HCT116 (cell line): ENCODE measurements at regions not wholly inside any gene's neighbourhood (a gene's known extent, or its start where the extent isn't known, plus 50 kb on each side); places are given as distances from the start of the nearest gene placed in this dataset.

ENCODE experiments used
- ATAC-seq: fragments of 200-7000 bp; cut with Tn5 transposase; 2 replicates; pipeline ENCODE4 v1.9.1; 2020; ENCODE audit warnings: mild to moderate bottlenecking, moderate library complexity
- BruUV-seq: library from RNA; stranded (reverse); fragments of 400-500 nt; replicated peaks from 2 replicates; lab custom pipeline; 2021; lab: Mats Ljungman, UMichigan
- CTCF ChIA-PET: fragments of 300-600 bp; sonication (Branson Sonifier 250); formaldehyde crosslinking; loops from one replicate; lab custom pipeline; 2021; ENCODE audit warnings: antibody characterized with exemption; lab: Charles Lee
- POLR2A ChIA-PET: fragments of 300-600, 350-600 bp; sonication (Branson Sonifier 250); formaldehyde crosslinking; loops from one replicate; lab custom pipeline; 2021; ENCODE audit warnings: antibody characterized with exemption; lab: Charles Lee
- RAD21 ChIA-PET, 2 experiments: fragments of 300-600 bp; sonication (Branson Sonifier 250); formaldehyde crosslinking; loops; one replicate each; lab custom pipeline; 2023; ENCODE audit warnings: low total read pairs in 2 of 2; ENCODE audit not compliant: uncharacterized antibody in 2 of 2, unreplicated experiment in 2 of 2, low non-redundant PET in 1 of 2; lab: Charles Lee
- DNase-seq: peaks from one replicate; pipeline ENCODE4 v3.0.0-alpha.2; 2010; ENCODE audit warnings: low read depth, low spot score
- H2AFZ ChIP-seq: fragments of 200-600 bp; shearing (Covaris generic), sonication (generic); 2 replicates; pipeline ENCODE4 v1.6.1; 2017; ENCODE audit warnings: low read depth, mixed run types, mixed read lengths, antibody characterized with exemption, low read length; ENCODE audit not compliant: poor library complexity, severe bottlenecking
- H3K27ac ChIP-seq: 2 replicates; pipeline ENCODE4 v1.5.1; 2012; ENCODE audit warnings: low read depth, low read length
- H3K27me3 ChIP-seq: fragments of 200-600 bp; sonication (generic); 2 replicates; pipeline ENCODE4 v1.6.1; 2016; ENCODE audit warnings: mixed run types, low read length, mixed read lengths; ENCODE audit not compliant: insufficient read depth
- H3K36me3 ChIP-seq, 2 experiments: fragments of 200-500 bp in 1 of 2; fragments of 200-600 bp in 1 of 2; sonication (Bioruptor generic) in 1 of 2; sonication (generic) in 1 of 2; 2 replicates each; pipeline versions ENCODE4 v1.5.1 to v1.6.1; 2014 to 2016; ENCODE audit warnings: low read length in 2 of 2, inconsistent platforms in 1 of 2, mixed read lengths in 1 of 2, mixed run types in 1 of 2; ENCODE audit not compliant: insufficient read depth in 2 of 2, control insufficient read depth in 1 of 2
- H3K4me1 ChIP-seq, 2 experiments: fragments of 200-600 bp in 1 of 2; sonication (generic) in 1 of 2; 2 replicates each; pipeline versions ENCODE4 v1.5.1 to v1.6.1; 2012 to 2017; ENCODE audit warnings: low read length in 2 of 2, inconsistent platforms in 1 of 2, mild to moderate bottlenecking in 1 of 2, mixed read lengths in 1 of 2, mixed run types in 1 of 2, moderate library complexity in 1 of 2; ENCODE audit not compliant: insufficient read depth in 2 of 2, control insufficient read depth in 1 of 2
- H3K4me2 ChIP-seq: fragments of 200-600 bp; sonication (generic); 2 replicates; pipeline ENCODE4 v1.6.1; 2017; ENCODE audit warnings: mixed run types, low read length, mixed read lengths
- H3K4me3 ChIP-seq, 2 experiments: fragments of 200-600 bp in 1 of 2; sonication (generic) in 1 of 2; replicated peaks in 1 of 2; 2 replicates each; pipeline ENCODE4 v1.5.1; 2011 to 2016; ENCODE audit warnings: low read length in 2 of 2, control low read depth in 1 of 2, low read depth in 1 of 2, mild to moderate bottlenecking in 1 of 2, mixed read lengths in 1 of 2, mixed run types in 1 of 2
- H3K79me2 ChIP-seq: fragments of 200-600 bp; sonication (generic); 2 replicates; pipeline ENCODE4 v1.6.1; 2017; ENCODE audit warnings: mild to moderate bottlenecking, mixed run types, low read length, moderate library complexity, mixed read lengths; ENCODE audit not compliant: insufficient read depth
- H3K9ac ChIP-seq: fragments of 200-600 bp; sonication (generic); 2 replicates; pipeline ENCODE4 v1.6.1; 2016; ENCODE audit warnings: low read length, mixed read lengths
- H3K9me2 ChIP-seq: fragments of 200-600 bp; sonication (generic), shearing (Covaris generic); 2 replicates; pipeline ENCODE4 v1.6.1; 2017; ENCODE audit warnings: mixed run types, mild to moderate bottlenecking, moderate library complexity; ENCODE audit not compliant: insufficient read depth
- H3K9me3 ChIP-seq, 2 experiments: fragments of 200-500 bp in 1 of 2; fragments of 200-600 bp in 1 of 2; sonication (Bioruptor generic) in 1 of 2; sonication (generic) in 1 of 2; 2 replicates each; pipeline ENCODE4 v1.6.1; 2014 to 2017; ENCODE audit warnings: low read length in 2 of 2, mixed read lengths in 2 of 2, inconsistent platforms in 1 of 2, low read depth in 1 of 2, mild to moderate bottlenecking in 1 of 2, mixed run types in 1 of 2, moderate library complexity in 1 of 2; ENCODE audit not compliant: control insufficient read depth in 1 of 2, insufficient read depth in 1 of 2
- H4K20me1 ChIP-seq: fragments of 200-600 bp; sonication (generic), shearing (Covaris generic); 2 replicates; pipeline ENCODE4 v1.6.1; 2017; ENCODE audit warnings: mixed run types, mild to moderate bottlenecking, moderate library complexity; ENCODE audit not compliant: insufficient read depth
- ATF3 ChIP-seq: IDR thresholded peaks from 2 replicates; pipeline ENCODE4 v1.6.1; 2012
- CBX3 ChIP-seq: IDR thresholded peaks from 2 replicates; pipeline ENCODE4 v1.6.1; 2012; ENCODE audit warnings: low read depth
- CEBPB ChIP-seq: IDR thresholded peaks from 2 replicates; pipeline ENCODE4 v1.6.1; 2012; ENCODE audit warnings: low read depth
- EGR1 ChIP-seq: IDR thresholded peaks from 2 replicates; pipeline ENCODE4 v1.6.1; 2012; ENCODE audit warnings: low read depth
- ELF1 ChIP-seq: IDR thresholded peaks from 2 replicates; pipeline ENCODE4 v1.6.1; 2012; ENCODE audit warnings: low read depth, borderline replicate concordance
- EZH2phosphoT487 ChIP-seq: fragments of 200-600 bp; IDR thresholded peaks from 2 replicates; pipeline ENCODE4 v1.6.1; 2018; ENCODE audit warnings: antibody characterized with exemption, borderline replicate concordance
- FOSL1 ChIP-seq: IDR thresholded peaks from 2 replicates; pipeline ENCODE4 v1.6.1; 2012; ENCODE audit warnings: low read depth
- JUND ChIP-seq: IDR thresholded peaks from 2 replicates; pipeline ENCODE4 v1.6.1; 2012
- POLR2A ChIP-seq: IDR thresholded peaks from 2 replicates; pipeline ENCODE4 v1.7.0; 2011; ENCODE audit warnings: borderline replicate concordance; ENCODE audit not compliant: insufficient read depth, insufficient read length; ENCODE audit errors: extremely low read depth
- POLR2AphosphoS5 ChIP-seq: IDR thresholded peaks from 2 replicates; pipeline ENCODE4 v1.6.1; 2011; ENCODE audit warnings: mild to moderate bottlenecking, low read depth, low read length, moderate library complexity
- SIN3A ChIP-seq: IDR thresholded peaks from 2 replicates; pipeline ENCODE4 v1.6.1; 2012; ENCODE audit warnings: low read depth
- SP1 ChIP-seq: IDR thresholded peaks from 2 replicates; pipeline ENCODE4 v1.6.1; 2012; ENCODE audit warnings: low read depth
- SRF ChIP-seq: IDR thresholded peaks from 2 replicates; pipeline ENCODE4 v1.6.1; 2012; ENCODE audit warnings: low read depth
- TCF7L2 ChIP-seq: IDR thresholded peaks from 2 replicates; pipeline ENCODE4 v1.7.0; 2011; ENCODE audit warnings: borderline replicate concordance, inconsistent platforms; ENCODE audit not compliant: insufficient read depth, insufficient read length; ENCODE audit errors: extremely low read depth
- YY1 ChIP-seq: IDR thresholded peaks from 2 replicates; pipeline ENCODE4 v1.6.1; 2011; ENCODE audit warnings: low read length, low read depth, moderate library complexity, mild to moderate bottlenecking; ENCODE audit not compliant: insufficient replicate concordance; ENCODE audit errors: extremely low read depth
- ZBTB33 ChIP-seq: IDR thresholded peaks from 2 replicates; pipeline ENCODE4 v1.6.1; 2011; ENCODE audit warnings: mild to moderate bottlenecking, low read length, moderate library complexity; ENCODE audit not compliant: insufficient replicate concordance; ENCODE audit errors: extremely low read depth
- intact Hi-C: fragments of 100-400 bp; cut with micrococcal nuclease; formaldehyde crosslinking; loops from 2 replicates; pipeline ENCODE4 v1.10.0; 2022
- TF ChIP-seq, protein P1 (sequence below), 3 experiments: fragments of 200-600 bp in 1 of 3; sonication (generic) in 1 of 3; IDR thresholded peaks in 2 of 3; conservative IDR thresholded peaks in 1 of 3; 2 replicates each; pipeline ENCODE4 v1.5.1; 2012 to 2017; ENCODE audit warnings: low read depth in 2 of 3, low read length in 2 of 3, antibody characterized with exemption in 1 of 3, borderline replicate concordance in 1 of 3, control low read depth in 1 of 3, mild to moderate bottlenecking in 1 of 3, mixed read lengths in 1 of 3, mixed run types in 1 of 3, moderate library complexity in 1 of 3; ENCODE audit not compliant: insufficient read depth in 1 of 3
- TF ChIP-seq, protein P2 (sequence below): IDR thresholded peaks from 2 replicates; pipeline ENCODE4 v1.6.1; 2012; ENCODE audit warnings: low read depth
- TF ChIP-seq, protein P3 (sequence below): IDR thresholded peaks from 2 replicates; pipeline ENCODE4 v1.6.1; 2012

DNA sequence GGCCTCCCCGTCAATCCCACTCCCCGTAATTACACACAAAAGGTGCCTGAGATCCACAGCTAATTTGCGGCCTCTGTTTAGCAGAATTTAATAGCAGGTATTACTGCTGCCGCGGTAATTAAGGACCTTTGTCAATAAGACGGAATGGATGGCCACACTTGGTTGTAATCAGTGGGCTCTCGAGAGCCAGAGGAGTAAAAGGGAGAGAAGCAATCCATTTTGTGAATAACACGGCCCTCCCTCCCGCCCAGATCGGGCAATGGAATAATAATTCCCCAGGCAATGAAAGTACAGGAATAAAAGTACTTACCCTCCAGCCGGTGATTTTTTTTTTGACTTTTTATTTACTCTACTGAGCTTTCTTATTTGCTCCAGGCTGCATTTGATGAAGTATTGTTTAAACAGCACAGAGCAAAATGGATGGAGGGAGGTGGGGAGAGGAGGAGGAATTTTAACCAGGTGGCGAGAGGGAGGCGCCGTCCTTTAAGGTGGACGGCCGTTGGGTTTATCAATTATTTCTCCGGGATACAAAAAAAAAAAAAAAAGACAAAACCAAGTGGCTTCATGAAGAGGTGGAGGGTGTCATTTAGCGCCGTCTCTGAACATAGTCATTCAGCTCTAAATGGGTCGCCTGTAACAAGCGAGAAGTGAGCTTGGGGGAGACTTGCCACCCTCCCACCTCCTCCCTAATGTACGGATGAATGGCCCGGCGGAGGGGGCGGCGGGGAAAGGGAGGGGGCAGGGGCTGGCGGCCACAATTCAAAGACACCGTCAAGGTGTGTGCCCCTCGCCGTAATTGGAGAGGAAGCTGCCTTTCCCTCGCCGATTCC lies 120.3 kb downstream of the BUB3 start:
- intact Hi-C loops, result no loop called here
- Histone ChIP-seq H3K36me3 (no peaks in the 10 kb centered on the region), H3K4me2 (no peak overlapping the region), H3K9me2 (no peaks in the 10 kb centered on the region), H4K20me1 (no peaks in the 10 kb centered on the region), H2AFZ (no peak overlapping the region), H3K27ac (no peak overlapping the region), H3K79me2 (no peaks in the 10 kb centered on the region), H3K27me3 (no peaks in the 10 kb centered on the region), H3K9ac (no peak overlapping the region), H3K4me1 (no peaks in the 10 kb centered on the region), H3K4me3 (no peak overlapping the region), H3K9me3 (no peaks in the 10 kb centered on the region)
- no TSS peak for BruUV-seq
- POLR2A ChIA-PET, result no interaction called here
- CTCF ChIA-PET, result no interaction called here
- TF ChIP-seq POLR2A (no peak), SRF (no peak), ELF1 (no peak), YY1 (no peak), ZBTB33 (no peak), EGR1 (no peak), FOSL1 (no peak), JUND (no peak), CBX3 (no peak), TCF7L2 (no peak), CEBPB (no peak), SP1 (no peak), POLR2AphosphoS5 (no peak), SIN3A (no peak), EZH2phosphoT487 (no peak), ATF3 (no peak)
- TF ChIP-seq, protein P1, sequence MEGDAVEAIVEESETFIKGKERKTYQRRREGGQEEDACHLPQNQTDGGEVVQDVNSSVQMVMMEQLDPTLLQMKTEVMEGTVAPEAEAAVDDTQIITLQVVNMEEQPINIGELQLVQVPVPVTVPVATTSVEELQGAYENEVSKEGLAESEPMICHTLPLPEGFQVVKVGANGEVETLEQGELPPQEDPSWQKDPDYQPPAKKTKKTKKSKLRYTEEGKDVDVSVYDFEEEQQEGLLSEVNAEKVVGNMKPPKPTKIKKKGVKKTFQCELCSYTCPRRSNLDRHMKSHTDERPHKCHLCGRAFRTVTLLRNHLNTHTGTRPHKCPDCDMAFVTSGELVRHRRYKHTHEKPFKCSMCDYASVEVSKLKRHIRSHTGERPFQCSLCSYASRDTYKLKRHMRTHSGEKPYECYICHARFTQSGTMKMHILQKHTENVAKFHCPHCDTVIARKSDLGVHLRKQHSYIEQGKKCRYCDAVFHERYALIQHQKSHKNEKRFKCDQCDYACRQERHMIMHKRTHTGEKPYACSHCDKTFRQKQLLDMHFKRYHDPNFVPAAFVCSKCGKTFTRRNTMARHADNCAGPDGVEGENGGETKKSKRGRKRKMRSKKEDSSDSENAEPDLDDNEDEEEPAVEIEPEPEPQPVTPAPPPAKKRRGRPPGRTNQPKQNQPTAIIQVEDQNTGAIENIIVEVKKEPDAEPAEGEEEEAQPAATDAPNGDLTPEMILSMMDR (IDR thresholded peaks at IDR 0.05 in 2 of 3, conservative IDR thresholded peaks at IDR 0.05 in 1 of 3; ENCODE audit: borderline replicate concordance in 1 of 3, insufficient read depth in 1 of 3, low read depth in 2 of 3, low read length in 2 of 3), result no peak
- TF ChIP-seq, protein P2, sequence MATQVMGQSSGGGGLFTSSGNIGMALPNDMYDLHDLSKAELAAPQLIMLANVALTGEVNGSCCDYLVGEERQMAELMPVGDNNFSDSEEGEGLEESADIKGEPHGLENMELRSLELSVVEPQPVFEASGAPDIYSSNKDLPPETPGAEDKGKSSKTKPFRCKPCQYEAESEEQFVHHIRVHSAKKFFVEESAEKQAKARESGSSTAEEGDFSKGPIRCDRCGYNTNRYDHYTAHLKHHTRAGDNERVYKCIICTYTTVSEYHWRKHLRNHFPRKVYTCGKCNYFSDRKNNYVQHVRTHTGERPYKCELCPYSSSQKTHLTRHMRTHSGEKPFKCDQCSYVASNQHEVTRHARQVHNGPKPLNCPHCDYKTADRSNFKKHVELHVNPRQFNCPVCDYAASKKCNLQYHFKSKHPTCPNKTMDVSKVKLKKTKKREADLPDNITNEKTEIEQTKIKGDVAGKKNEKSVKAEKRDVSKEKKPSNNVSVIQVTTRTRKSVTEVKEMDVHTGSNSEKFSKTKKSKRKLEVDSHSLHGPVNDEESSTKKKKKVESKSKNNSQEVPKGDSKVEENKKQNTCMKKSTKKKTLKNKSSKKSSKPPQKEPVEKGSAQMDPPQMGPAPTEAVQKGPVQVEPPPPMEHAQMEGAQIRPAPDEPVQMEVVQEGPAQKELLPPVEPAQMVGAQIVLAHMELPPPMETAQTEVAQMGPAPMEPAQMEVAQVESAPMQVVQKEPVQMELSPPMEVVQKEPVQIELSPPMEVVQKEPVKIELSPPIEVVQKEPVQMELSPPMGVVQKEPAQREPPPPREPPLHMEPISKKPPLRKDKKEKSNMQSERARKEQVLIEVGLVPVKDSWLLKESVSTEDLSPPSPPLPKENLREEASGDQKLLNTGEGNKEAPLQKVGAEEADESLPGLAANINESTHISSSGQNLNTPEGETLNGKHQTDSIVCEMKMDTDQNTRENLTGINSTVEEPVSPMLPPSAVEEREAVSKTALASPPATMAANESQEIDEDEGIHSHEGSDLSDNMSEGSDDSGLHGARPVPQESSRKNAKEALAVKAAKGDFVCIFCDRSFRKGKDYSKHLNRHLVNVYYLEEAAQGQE, result no peak
- TF ChIP-seq, protein P3, sequence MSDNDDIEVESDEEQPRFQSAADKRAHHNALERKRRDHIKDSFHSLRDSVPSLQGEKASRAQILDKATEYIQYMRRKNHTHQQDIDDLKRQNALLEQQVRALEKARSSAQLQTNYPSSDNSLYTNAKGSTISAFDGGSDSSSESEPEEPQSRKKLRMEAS, result no peak
- RAD21 ChIA-PET, result no interaction called here
- DNase-seq, result no peak
- no peak for ATAC-seq
